DMS79 treated with DMSO at 0.1 percent for 48 hours (cell line): ENCODE measurements at regions not wholly inside any gene's neighbourhood (a gene's known extent, or its start where the extent isn't known, plus 50 kb on each side); places are given as distances from the start of the nearest gene placed in this dataset.
"Not testable (repeated sequence)": the region's sequence is repeated elsewhere in the genome, so short reads cannot be mapped to it uniquely, and the experiment has no call there.

ENCODE experiments used
- DNase-seq: peaks from one replicate; lab custom pipeline; 2025; lab: John Stamatoyannopoulos, UW

DNA sequence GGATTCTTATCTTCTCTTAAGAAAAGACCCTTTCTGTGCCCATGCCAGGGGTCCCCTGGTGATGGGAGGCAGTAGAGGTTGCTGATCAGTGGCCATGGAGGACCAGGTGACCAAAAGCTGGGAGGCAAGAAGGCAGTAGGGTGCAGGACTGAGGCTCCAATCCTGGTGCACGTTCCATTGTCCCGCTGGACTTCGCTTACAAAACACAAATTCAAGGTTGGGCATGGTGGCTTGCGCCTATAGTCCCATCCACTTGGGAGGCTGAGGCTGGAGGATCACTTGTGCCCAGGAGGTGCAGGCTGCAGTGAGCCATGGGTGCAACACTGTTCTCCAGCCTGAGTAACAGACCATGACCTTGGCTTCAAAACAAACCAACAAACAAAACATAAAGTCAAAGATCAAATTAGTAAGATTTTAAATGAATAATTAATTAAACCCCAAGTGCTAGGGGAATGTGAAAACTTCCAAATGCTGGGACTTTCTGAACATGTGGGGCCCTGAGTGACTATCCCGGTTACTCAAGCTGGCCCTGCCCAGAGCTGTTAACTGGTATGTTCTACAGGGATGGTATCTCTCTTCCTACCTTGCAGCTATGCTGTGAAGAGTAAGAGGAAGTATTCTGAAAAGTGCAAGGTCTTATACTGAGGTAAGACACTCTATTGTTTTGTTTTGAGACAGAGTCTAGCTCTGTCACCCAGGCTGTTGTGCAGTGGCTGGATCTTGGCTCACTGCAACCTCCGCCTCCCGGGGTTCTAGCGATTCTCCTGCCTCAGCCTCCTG is 97.6 kb downstream of the LYZL2 start:
- DNase-seq = no peak

DNA sequence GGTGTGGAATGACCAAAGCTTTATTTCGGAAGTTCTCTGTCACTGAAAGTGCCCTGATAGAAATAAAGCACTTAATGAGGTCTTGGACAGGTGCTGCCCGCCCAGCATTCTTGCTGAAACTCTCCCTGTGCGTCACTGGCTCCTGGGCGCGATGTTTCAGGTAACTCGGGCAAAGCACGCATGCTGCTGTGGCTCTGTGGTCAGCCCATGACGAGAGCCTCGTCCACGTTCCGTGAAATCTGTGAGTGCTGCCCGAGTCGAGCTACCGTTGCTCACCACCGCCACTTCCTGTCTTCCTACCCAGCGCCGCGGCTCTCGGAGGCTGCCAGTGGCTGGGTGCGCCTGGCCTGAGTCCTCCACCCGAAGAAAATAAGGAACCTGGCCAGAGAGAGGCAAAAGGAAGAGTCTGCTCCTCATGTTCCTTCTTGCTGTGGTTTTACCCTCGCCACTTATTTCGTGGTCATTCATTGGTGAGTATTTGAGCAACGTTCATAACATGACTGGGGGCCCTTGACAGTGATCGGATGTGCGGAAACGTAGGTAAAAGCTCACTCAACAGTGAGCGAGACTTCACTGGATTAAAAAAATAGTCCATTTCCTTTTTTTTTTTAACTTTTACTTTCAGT is 95.5 kb downstream of the MAP3K8 start:
- no peak for DNase-seq

DNA sequence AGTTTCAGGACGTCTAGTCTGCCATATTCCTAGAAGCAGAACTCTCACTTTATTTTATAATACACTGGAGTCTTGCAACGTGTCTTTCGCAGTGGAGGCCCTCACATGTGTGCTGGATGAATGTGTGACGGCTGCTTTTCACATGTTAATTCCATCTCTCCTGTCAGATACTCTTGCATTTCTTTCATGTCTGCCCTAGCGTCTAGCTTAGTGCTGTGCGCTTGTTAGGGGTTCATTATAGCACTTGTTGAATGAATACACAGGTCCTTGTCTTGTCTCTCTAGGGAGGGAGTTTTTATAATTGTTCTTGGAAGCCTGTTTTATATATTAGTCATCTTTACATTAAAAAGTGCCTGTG is 94.4 kb downstream of the MAP3K8 start:
- no peak for DNase-seq

DNA sequence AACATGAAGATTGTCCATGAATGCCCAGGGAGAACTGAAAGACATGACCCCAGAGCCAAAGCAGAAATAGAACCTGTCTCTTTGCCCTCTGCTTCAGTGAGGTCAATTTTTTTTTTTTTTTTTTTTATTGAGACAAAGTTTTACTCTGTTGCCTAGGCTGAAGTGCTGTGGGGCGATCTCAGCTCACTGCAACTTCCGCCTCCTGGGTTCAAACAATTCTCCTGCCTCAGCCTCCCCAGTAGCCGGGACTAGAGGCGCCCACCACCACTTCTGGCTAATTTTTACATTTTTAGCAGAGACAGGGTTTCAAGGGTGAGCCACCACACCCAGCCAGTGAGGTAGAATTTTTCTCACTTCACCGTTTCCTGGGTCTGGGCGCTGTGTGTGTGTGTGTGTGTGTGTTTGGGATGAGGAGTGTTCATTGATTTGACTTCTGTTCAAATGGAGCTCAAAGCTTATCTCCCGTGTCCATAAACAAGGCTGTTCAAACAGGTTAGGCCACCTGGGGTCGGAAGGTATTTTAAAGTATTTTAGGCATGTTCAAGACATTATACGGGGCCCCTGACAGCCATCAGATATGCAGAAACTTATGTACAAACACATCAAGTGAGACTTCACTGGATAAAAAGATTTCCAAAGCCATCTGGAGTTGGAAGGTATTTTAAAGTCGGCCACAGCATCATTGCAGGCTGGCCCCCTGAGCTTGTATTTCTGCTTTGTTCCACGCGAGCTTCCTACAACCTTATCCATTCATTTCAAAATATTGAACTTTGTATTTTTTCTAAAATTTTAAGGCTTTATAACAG is 93.8 kb downstream of the MAP3K8 start:
- no peak for DNase-seq

DNA sequence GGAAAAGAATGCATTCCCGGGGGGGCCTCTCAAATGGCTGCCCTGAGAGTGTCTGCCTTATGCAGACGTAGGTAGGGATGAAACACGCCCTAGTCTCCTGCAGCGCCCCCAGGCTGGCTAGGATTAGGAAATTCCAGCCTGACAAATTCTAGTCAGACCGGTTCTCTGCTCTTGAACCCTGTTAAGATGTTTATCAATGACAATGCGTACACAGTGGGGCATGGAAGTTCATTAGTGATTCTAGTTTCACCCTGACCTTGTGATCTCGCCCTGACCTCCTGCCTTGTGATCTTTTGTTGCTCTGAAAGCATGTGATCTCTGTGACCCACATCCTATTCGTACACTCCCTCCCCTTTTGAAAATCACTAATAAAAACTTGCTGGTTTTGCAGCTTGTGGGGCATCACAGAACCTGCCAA is 88.7 kb downstream of the MAP3K8 start:
- not testable (repeated sequence) for DNase-seq

DNA sequence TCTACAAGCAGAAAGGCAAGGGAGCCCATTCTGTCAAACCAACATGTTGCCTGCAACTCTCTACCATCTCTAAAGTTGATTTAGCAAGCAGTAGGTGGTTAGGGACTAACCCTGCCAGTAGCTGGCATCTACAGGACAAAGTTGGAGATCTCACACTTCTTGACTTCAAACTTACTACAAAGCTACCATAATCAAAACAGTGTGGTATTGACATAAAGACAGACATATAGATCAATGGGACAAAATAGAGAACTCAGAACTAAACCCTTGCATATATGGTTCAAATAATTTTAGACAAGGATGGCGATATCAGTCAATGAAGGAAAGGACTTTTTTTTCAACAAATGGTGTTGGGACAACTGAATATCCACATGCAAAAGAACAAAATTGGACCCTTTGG is 84.9 kb downstream of the MAP3K8 start:
- DNase-seq = no peak
